T47D (cell line): ENCODE measurements at regions not wholly inside any gene's neighbourhood (a gene's known extent, or its start where the extent isn't known, plus 50 kb on each side); places are given as distances from the start of the nearest gene placed in this dataset.

Source experiments
- DNase-seq, 2 experiments: peaks; one replicate each; pipeline versions ENCODE4 v3.0.0 to v3.0.0-alpha.2; 2011 to 2012; ENCODE audit warnings: low read depth in 1 of 2, low spot score in 1 of 2
- JUND ChIP-seq: IDR thresholded peaks from 2 replicates; pipeline ENCODE4 v1.6.1; 2012; ENCODE audit warnings: low read depth
- in situ Hi-C: cut with HindIII; loops from 2 replicates; pipeline ENCODE4 v1.10.0; 2016; ENCODE audit warnings: low sequenced_read_pairs, low pct_unique_long_range_greater_than_20kb

DNA sequence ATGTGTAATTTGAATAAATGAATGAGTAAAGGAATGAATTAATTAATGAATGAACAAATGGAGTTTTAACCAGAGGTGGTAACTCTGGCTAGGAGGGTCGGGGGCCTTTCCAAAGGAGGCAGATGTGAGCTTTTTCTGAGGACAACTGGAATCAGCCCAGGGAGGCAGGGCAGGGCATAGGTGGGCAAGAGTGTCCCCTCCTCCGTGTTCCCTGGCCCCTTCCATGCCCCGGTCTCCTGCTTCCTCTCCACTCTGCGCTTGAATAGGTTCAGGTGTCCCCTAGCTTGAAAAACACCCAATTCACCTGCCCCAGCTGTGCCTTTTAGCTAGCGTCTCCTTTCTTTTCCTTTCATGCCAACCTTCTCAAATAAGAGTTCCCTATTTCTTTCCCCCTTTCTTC, 473.1 kb downstream of the CDH26 start:
- DNase-seq: no peak
- TF ChIP-seq JUND: no peak
- in situ Hi-C loops: no loop called here

- TF ChIP-seq JUND: no peak
- in situ Hi-C loops: no loop called here
- DNase-seq: no peak
Observed at GRCh38 chr20:60437418-60437817, 479.2 kb downstream of the CDH26 start.

DNA sequence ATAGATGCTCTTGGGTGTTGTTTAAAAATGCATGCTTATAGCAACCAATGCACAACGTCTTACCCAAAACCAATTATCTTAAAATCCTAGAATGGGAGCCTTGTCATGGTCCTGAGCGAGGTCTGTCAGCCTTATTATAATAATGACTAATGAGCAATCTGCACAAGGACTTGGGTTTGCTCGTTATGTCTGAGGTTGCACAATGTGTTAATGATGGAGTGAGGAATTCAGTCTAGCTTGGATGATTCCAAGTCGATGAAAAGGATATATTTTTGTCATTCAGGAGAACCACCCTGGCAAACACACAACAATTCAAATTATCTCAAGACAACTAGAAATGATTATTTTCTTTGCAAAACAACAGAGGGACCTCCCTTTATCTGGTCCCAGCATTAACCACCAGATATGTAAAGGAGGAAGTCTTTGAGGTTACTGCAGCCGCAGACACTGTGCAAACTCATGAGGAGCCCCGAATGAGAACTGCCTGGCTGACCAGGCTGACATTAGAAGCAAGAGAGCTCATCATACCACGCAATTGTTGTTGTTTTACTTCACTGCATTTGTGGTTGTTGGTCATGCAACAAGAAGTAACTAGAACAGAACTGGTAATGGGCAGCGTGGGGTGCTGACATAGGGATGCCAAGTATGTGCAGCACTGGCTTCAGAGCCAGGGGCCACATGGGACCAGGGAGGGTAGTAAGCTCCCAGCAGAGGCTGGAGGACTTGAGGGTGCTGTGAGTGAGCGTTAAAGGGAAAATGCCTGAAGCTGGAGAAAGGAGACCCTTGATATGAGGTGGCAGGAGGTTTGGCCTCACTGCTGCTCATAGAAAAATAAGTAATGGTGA, 488.3 kb downstream of the CDH26 start:
- no peak for DNase-seq
- in situ Hi-C loops: no loop called here
- no peak for TF ChIP-seq JUND

GRCh38 chr20:60447703-60448102, 489.5 kb downstream of the CDH26 start:
- in situ Hi-C loops: no loop called here

DNA sequence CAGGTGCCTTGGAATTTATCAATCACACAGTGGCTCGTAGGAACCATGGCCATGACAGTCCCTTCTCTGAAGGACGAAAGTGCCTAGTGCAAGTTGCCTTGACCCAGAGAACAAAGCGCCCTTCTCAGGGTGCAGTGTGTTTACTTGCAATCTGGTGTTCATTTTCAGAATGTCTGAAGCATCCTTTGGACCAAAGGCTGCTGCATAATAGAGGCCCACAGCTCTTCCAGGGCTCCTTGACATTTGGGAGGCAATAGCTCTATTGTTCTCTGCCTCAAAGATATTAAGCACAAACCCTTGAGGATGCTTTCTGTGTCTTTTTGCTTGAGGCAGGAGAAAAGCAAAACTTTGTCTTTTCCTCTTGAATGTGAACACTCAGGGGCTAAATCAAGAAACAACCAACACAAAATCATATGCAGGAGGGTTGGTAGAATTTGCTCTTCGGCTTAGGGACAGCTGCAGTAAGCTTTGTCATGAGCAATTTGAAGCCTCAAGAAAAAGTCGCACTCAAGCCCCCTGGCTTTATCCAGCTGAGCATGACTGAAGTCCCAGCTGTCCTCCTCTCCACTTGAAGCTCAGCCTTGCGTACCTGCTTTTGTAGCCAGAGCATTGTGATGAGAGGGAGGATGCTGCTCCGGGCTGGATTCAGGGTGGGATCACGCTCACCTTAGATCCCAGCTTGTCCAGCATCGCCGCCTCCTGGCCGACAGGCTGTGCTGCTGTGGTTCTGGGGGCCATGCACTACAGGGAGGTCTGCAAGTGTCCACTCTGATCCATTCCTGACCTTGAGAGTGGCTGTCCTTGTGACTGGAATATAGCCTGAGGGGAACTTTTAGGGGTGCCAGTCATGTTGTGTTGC, 495.4 kb downstream of the CDH26 start:
- no peak for TF ChIP-seq JUND
- in situ Hi-C loops: no loop called here
- no peak for DNase-seq

More at GRCh38 chr20:60447703-60448102, 489.5 kb downstream of the CDH26 start:
- TF ChIP-seq JUND: no peak
- DNase-seq: no peak

DNA sequence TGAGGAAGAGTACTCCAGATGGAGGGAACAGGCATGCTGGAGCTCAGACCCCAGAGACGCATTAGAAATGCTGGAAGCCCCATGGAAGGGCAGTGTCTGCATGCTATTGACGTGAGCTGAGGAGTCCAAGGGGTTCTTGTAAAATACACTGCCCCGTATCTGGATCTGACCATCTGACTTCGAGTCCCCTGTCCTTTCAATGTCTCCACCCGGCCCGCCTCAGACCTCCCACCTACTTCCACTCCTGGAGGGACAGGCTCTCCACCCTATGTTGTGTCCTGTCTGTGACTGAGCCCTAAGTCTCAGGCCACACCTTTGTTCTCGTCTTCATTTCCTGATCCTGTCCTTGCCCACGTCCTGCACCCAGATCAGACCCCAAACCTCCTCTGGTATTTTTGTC, 496.3 kb downstream of the CDH26 start:
- in situ Hi-C loops: no loop called here
- no peak for DNase-seq
- no peak for TF ChIP-seq JUND

DNA sequence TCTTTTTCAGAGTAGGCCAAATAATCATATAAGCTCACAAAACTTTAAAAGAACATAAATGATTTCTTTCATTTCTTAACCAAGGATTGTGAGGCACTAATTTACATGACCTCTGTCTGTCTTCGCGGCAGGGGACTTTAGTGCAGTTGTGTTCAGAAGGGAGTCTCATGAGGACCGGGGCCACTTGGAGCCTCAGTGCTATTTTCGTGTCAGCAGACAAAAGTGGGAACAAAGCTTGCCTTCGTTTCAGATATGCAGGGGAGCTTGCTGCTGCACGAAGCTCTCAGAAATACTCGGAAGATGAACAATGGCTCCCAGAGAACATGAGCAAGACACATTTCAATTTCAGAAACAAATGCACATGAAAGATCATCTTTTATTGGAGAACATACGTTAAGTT, 497.0 kb downstream of the CDH26 start:
- in situ Hi-C loops: no loop called here
- TF ChIP-seq JUND: no peak
- DNase-seq: no peak

DNA sequence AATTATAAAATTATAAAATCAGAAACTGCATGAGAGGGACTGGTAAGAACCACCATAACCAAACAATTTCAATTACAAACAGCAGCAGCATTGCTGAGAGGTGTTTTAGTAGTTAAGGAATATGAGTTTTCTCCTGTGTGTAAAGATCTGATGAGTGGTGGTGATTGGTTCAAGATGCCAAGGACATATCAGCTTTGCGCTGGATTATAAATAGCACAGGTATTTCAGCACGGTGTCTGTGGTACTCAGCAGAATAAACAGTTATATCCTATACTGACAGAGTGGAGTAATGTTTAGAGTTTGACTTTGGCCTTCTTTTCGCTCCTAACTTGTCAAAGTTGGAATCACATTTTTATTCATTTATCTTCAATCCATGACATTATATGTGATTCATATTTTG, 501.0 kb downstream of the CDH26 start:
- no peak for TF ChIP-seq JUND
- in situ Hi-C loops: no loop called here

DNA sequence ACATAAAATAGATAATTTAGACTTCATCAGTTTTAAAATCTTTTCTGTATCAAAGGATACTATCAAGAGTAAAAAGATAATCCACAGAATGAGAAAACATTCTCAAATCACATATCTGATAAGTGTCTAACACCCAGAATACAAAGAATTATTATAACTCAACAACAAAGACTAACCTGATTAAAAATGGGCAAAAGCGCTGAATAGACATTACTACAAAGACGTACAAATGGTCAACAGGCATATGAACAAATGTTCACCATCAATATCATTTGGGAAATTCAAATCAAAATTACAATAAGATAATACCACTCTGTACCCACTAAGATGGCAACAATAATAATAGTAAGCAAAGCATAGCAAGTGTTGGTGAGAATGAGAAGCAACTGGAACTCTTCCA, 503.8 kb downstream of the CDH26 start:
- DNase-seq: no peak
- no peak for TF ChIP-seq JUND
- in situ Hi-C loops: no loop called here

More for the DNA sequence above, 501.0 kb downstream of the CDH26 start:
- DNase-seq: no peak

GRCh38 chr20:60463798-60464197, 505.6 kb downstream of the CDH26 start:
- TF ChIP-seq JUND: no peak
- in situ Hi-C loops: no loop called here
- DNase-seq: no peak

DNA sequence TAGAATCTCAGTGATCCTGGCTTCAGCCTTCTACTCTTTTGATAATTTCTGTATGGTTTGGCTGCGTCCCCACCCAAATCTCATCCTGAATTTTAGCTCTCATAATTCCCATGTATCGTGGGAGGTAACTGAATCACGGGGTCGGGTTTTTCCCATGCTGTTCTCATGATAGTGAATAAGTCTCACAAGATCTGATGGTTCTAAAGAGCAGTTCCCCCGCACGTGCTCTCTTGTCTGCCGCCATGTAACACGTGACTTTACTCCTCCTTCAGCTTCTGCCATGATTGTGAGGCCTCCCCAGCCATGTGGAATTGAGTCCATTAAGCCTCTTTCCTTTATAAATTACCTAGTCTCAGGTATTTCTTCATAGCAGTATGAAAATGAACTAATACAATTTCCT, 507.2 kb downstream of the CDH26 start:
- in situ Hi-C loops: no loop called here
- no peak for TF ChIP-seq JUND
- DNase-seq: no peak

DNA sequence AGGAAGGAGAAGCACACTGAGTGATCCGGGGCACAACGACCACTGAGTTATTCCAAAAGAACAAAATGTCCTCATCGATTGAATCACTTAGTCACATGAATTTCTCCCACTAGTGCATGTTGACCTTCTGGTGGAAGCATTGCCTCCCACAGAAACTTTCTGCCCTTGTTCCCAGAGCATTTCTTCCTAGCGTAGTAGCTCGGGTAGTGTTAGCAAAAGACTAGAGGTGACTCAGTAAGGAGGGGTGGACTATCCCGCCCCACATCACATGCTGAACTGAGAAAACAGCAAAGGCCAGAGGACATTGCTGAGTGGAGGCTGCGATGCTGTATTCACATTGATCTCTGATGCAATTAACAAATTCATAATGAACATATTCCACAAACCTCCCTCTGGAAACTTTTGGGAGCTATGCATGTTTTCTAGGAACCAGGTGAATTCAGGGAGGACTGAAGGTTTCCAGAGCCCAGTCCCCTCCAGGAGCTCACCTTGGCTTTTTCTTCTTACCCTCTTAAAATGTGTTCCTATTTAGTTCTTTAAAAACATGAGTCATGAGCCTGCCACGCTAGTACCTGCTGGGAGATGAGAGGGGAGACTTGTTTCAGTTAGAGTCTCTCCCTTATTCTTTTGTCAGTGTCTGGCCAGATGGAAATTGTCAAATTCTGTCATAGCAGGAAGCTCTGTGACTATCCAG, 507.9 kb downstream of the CDH26 start:
- in situ Hi-C loops: no loop called here
- DNase-seq: no peak
- no peak for TF ChIP-seq JUND

DNA sequence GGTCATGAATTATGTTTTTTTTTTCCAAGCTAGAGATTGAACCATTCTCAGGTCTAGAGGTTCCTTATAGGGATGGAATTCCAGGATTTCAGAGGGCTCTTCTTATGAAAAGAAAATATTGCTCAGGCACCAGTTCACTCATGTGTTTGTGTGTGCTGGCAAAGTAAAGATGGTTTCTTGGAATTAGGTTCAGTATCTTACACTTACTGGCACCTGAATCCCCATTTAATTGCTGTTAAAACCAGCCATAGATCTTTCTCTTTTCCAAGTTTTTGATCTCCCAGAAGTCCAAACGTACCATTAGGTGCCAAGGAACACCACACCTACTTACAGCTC, 508.4 kb downstream of the CDH26 start:
- no peak for DNase-seq
- in situ Hi-C loops: no loop called here
- TF ChIP-seq JUND: no peak
